ENCODE measurements at regions not wholly inside any gene's neighbourhood (a gene's known extent, or its start where the extent isn't known, plus 50 kb on each side); places are given as distances from the start of the nearest gene placed in this dataset.

DNA sequence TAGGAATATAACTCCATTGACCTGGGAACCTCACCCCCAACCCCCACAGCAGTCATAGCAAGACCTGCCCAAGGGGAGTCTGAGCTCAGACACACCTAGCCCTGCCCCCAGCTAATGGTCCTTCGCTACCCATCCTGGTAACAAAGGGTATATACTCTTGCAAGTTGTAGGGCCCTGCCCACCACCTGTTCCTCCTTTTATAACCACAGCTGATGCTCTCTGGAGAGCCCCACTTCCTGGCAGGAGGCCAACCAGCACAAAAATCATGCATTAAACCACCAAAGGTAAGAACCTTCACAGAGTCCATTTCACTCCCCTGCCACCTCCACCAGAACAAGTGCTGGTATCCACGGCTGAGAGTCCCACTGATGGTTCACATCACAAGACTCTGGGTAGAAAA, 1195.3 kb upstream of the SEMA6A start:
- H3K4me3 ChIP-seq, result no peak overlapping the region
- peaks cover 0 to 16% (median 0%) of the 10 kb centered on the region in 4 donors for H3K9me3 ChIP-seq
- no peaks in the 10 kb centered on the region for H3K4me1 ChIP-seq
- H3K27ac ChIP-seq, result no peak overlapping the region
- DNase-seq, result no peak
- no peaks in the 10 kb centered on the region for H3K36me3 ChIP-seq
- intact Hi-C loops (cut with DNase I; ENCODE audit: low total_unique reads), result no loop called here
- 79 to 90% (median 89%) methylated on average over 2 of the region's 2 CpGs for WGBS, 5 donors
- H3K27me3 ChIP-seq, result no peaks in the 10 kb centered on the region
- TF ChIP-seq CTCF (IDR thresholded peaks at IDR 0.05), result no peak

GRCh38 chr5:117763271-117763670, 1188.6 kb upstream of the SEMA6A start:
- no peaks in the 10 kb centered on the region for H3K36me3 ChIP-seq
- H3K9me3 ChIP-seq, result no peaks in the 10 kb centered on the region
- intact Hi-C loops (cut with DNase I; ENCODE audit: low total_unique reads), result no loop called here
- DNase-seq, result no peak
- TF ChIP-seq CTCF (IDR thresholded peaks at IDR 0.05), result no peak
- no peak for TF ChIP-seq POLR2A (IDR thresholded peaks at IDR 0.05)
- TF ChIP-seq EP300 (IDR thresholded peaks at IDR 0.05), result no peak
- TF ChIP-seq POLR2AphosphoS5 (IDR thresholded peaks at IDR 0.05), result no peak
- peaks cover 0 to 7% (median 0%) of the 10 kb centered on the region in 4 donors for H3K4me1 ChIP-seq
- no peak overlapping the region for H3K27ac ChIP-seq
- 59 to 75% (median 68%) methylated on average over 3 of the region's 3 CpGs for WGBS, 5 donors
- no peaks in the 10 kb centered on the region for H3K27me3 ChIP-seq
- H3K4me3 ChIP-seq, result no peak overlapping the region

GRCh38 chr5:117761186-117761585, 1186.6 kb upstream of the SEMA6A start:
- Histone ChIP-seq H3K4me1 (peaks cover 0 to 7% (median 0%) of the 10 kb centered on the region in 4 donors), H3K36me3 (no peaks in the 10 kb centered on the region), H3K9me3 (no peaks in the 10 kb centered on the region), H3K27me3 (no peaks in the 10 kb centered on the region), H3K4me3 (no peak overlapping the region), H3K27ac (no peak overlapping the region)
- TF ChIP-seq EP300 (IDR thresholded peaks at IDR 0.05), result no peak
- no peak for DNase-seq
- intact Hi-C loops (cut with DNase I; ENCODE audit: low total_unique reads), result no loop called here
- WGBS, 5 donors, result 49 to 66% (median 54%) methylated on average over 2 of the region's 2 CpGs

GRCh38 chr5:117759849-117760499, 1185.4 kb upstream of the SEMA6A start:
- TF ChIP-seq EP300 (IDR thresholded peaks at IDR 0.05), result no peak
- no peak for TF ChIP-seq CTCF (IDR thresholded peaks at IDR 0.05)
- no peak for TF ChIP-seq POLR2A (IDR thresholded peaks at IDR 0.05)
- no peak for TF ChIP-seq POLR2AphosphoS5 (IDR thresholded peaks at IDR 0.05)
- intact Hi-C loops (cut with DNase I; ENCODE audit: low total_unique reads), result no loop called here
- H3K27ac ChIP-seq, result no peak overlapping the region
- no peaks in the 10 kb centered on the region for H3K27me3 ChIP-seq
- H3K4me3 ChIP-seq, result no peak overlapping the region
- DNase-seq, result no peak
- 47 to 67% (median 60%) methylated on average over 4 of the region's 4 CpGs for WGBS, 5 donors
- peaks cover 0 to 7% (median 0%) of the 10 kb centered on the region in 4 donors for H3K4me1 ChIP-seq
- no peaks in the 10 kb centered on the region for H3K36me3 ChIP-seq
- H3K9me3 ChIP-seq, result no peaks in the 10 kb centered on the region

GRCh38 chr5:117752403-117752802, 1177.8 kb upstream of the SEMA6A start:
- H3K9me3 ChIP-seq, result no peaks in the 10 kb centered on the region
- H3K27ac ChIP-seq, result no peak overlapping the region
- no peak overlapping the region for H3K4me3 ChIP-seq
- H3K4me1 ChIP-seq, result no peaks in the 10 kb centered on the region
- no peaks in the 10 kb centered on the region for H3K27me3 ChIP-seq
- intact Hi-C loops (cut with DNase I; ENCODE audit: low total_unique reads), result no loop called here
- H3K36me3 ChIP-seq, result no peaks in the 10 kb centered on the region
- DNase-seq, result no peak
- TF ChIP-seq POLR2AphosphoS5 (IDR thresholded peaks at IDR 0.05) (no peak), EP300 (IDR thresholded peaks at IDR 0.05) (no peak)
- 75 to 82% (median 81%) methylated on average over 2 of the region's 2 CpGs for WGBS, 5 donors
